22Rv1 (cell line): ENCODE measurements at regions not wholly inside any gene's neighbourhood (a gene's known extent, or its start where the extent isn't known, plus 50 kb on each side); places are given as distances from the start of the nearest gene placed in this dataset.

Source experiments
- ZFX ChIP-seq: fragments of 450-650 bp; IDR thresholded peaks from 2 replicates; pipeline ENCODE4 v1.6.1; 2017; ENCODE audit warnings: antibody characterized with exemption, borderline replicate concordance
- TF ChIP-seq, protein P1 (sequence below): fragments of 450-650 bp; IDR thresholded peaks from 2 replicates; pipeline ENCODE4 v1.5.1; 2017; ENCODE audit warnings: mild to moderate bottlenecking

DNA sequence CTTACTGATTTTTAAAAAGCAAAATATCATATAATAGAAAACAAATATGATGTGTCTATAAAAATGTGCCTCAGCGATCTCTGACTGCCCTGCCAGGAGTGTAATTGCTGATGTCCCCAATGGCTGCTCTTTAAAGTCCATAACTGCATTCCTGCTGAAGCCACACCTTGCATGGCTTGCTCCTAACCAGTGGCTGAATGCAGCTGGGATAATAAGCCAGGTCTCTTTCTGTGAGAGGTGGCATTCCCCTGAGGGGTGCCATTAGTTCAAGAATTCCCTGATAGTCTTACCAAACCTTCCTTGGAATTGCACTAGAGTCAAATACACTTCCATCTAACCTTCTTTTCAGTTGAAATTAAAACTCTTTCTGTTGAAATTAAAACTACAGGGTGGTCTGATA is 125.8 kb upstream of the ZNF804A start:
- TF ChIP-seq, protein P1, sequence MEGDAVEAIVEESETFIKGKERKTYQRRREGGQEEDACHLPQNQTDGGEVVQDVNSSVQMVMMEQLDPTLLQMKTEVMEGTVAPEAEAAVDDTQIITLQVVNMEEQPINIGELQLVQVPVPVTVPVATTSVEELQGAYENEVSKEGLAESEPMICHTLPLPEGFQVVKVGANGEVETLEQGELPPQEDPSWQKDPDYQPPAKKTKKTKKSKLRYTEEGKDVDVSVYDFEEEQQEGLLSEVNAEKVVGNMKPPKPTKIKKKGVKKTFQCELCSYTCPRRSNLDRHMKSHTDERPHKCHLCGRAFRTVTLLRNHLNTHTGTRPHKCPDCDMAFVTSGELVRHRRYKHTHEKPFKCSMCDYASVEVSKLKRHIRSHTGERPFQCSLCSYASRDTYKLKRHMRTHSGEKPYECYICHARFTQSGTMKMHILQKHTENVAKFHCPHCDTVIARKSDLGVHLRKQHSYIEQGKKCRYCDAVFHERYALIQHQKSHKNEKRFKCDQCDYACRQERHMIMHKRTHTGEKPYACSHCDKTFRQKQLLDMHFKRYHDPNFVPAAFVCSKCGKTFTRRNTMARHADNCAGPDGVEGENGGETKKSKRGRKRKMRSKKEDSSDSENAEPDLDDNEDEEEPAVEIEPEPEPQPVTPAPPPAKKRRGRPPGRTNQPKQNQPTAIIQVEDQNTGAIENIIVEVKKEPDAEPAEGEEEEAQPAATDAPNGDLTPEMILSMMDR = no peak
- no peak for TF ChIP-seq ZFX
